ENCODE measurements at regions not wholly inside any gene's neighbourhood (a gene's known extent, or its start where the extent isn't known, plus 50 kb on each side); places are given as distances from the start of the nearest gene placed in this dataset.

GRCh38 chr6:19375613-19376012 is 461.6 kb upstream of the ID4 start:
- TF ChIP-seq POLR2AphosphoS5 (IDR thresholded peaks at IDR 0.05; ENCODE audit: low read depth, low read length) (no peak), POLR2A (IDR thresholded peaks at IDR 0.05; ENCODE audit: low read depth, low read length) (no peak), SPI1 (IDR thresholded peaks at IDR 0.05; ENCODE audit: low read depth, low read length) (no peak), TAF1 (IDR thresholded peaks at IDR 0.05; ENCODE audit: low read depth, low read length) (no peak), PAX5 (IDR thresholded peaks at IDR 0.05; ENCODE audit: insufficient read depth, low read length, severe bottlenecking) (no peak), POU2F2 (IDR thresholded peaks at IDR 0.05; ENCODE audit: low read depth, low read length) (no peak)
